ENCODE measurements at regions not wholly inside any gene's neighbourhood (a gene's known extent, or its start where the extent isn't known, plus 50 kb on each side); places are given as distances from the start of the nearest gene placed in this dataset.

GRCh38 chr6:92380803-92381601 is 1038.4 kb downstream of the EPHA7 start:
- Histone ChIP-seq H3K9ac (ENCODE audit: insufficient read depth, low read length) (no peak overlapping the region), H3K4me3 (replicated peaks in 1 of 4; ENCODE audit: control extremely low read depth in 1 of 4, insufficient read depth in 1 of 4, low read depth in 3 of 4, low read length in 4 of 4) (no peak overlapping the region), H3K9me3 (ENCODE audit: control insufficient read depth, insufficient read depth, low read depth, low read length) (no peaks in the 10 kb centered on the region), H3K36me3 (ENCODE audit: control insufficient read depth, insufficient read depth, low read length) (no peaks in the 10 kb centered on the region), H3K27me3 (ENCODE audit: control insufficient read depth, insufficient read depth, low read length) (no peaks in the 10 kb centered on the region), H4K20me1 (ENCODE audit: control insufficient read depth, extremely low read depth, insufficient read depth, low read length) (no peaks in the 10 kb centered on the region), H2AFZ (ENCODE audit: low read length) (no peak overlapping the region), H3K4me1 (ENCODE audit: control insufficient read depth, extremely low read depth, insufficient read depth, low read length) (no peaks in the 10 kb centered on the region), H3K4me2 (ENCODE audit: extremely low read depth, insufficient read depth, low read length) (no peak overlapping the region), H3K79me2 (ENCODE audit: control insufficient read depth, insufficient read depth, low read length) (no peaks in the 10 kb centered on the region), H3K27ac (ENCODE audit: insufficient read depth, low read length) (no peak overlapping the region)
- TF ChIP-seq, protein P1, sequence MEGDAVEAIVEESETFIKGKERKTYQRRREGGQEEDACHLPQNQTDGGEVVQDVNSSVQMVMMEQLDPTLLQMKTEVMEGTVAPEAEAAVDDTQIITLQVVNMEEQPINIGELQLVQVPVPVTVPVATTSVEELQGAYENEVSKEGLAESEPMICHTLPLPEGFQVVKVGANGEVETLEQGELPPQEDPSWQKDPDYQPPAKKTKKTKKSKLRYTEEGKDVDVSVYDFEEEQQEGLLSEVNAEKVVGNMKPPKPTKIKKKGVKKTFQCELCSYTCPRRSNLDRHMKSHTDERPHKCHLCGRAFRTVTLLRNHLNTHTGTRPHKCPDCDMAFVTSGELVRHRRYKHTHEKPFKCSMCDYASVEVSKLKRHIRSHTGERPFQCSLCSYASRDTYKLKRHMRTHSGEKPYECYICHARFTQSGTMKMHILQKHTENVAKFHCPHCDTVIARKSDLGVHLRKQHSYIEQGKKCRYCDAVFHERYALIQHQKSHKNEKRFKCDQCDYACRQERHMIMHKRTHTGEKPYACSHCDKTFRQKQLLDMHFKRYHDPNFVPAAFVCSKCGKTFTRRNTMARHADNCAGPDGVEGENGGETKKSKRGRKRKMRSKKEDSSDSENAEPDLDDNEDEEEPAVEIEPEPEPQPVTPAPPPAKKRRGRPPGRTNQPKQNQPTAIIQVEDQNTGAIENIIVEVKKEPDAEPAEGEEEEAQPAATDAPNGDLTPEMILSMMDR (conservative IDR thresholded peaks at IDR 0.05 in 1 of 2, IDR thresholded peaks at IDR 0.05 in 1 of 2; ENCODE audit: low read depth in 1 of 2, low read length in 2 of 2): no peak
- no peak for TF ChIP-seq EZH2 (IDR thresholded peaks at IDR 0.05; ENCODE audit: low read length, missing control alignments)
- DNase-seq (ENCODE audit: low read depth in 2 of 2): no peak

- Histone ChIP-seq H3K4me1 (ENCODE audit: control insufficient read depth, extremely low read depth, insufficient read depth, low read length) (no peaks in the 10 kb centered on the region), H3K36me3 (ENCODE audit: control insufficient read depth, insufficient read depth, low read length) (no peaks in the 10 kb centered on the region), H4K20me1 (ENCODE audit: control insufficient read depth, extremely low read depth, insufficient read depth, low read length) (no peaks in the 10 kb centered on the region), H3K27ac (ENCODE audit: insufficient read depth, low read length) (no peak overlapping the region), H3K9ac (ENCODE audit: insufficient read depth, low read length) (no peak overlapping the region), H3K4me3 (replicated peaks in 1 of 4; ENCODE audit: control extremely low read depth in 1 of 4, insufficient read depth in 1 of 4, low read depth in 3 of 4, low read length in 4 of 4) (no peak overlapping the region), H3K79me2 (ENCODE audit: control insufficient read depth, insufficient read depth, low read length) (no peaks in the 10 kb centered on the region), H3K27me3 (ENCODE audit: control insufficient read depth, insufficient read depth, low read length) (no peaks in the 10 kb centered on the region), H2AFZ (ENCODE audit: low read length) (no peak overlapping the region), H3K9me3 (ENCODE audit: control insufficient read depth, insufficient read depth, low read depth, low read length) (no peaks in the 10 kb centered on the region), H3K4me2 (ENCODE audit: extremely low read depth, insufficient read depth, low read length) (no peak overlapping the region)
- peak in 1 of 2 donors; percentile 44 for DNase-seq (ENCODE audit: low read depth in 2 of 2)
- no peak for TF ChIP-seq EZH2 (IDR thresholded peaks at IDR 0.05; ENCODE audit: low read length, missing control alignments)
- TF ChIP-seq, protein P1 (conservative IDR thresholded peaks at IDR 0.05 in 1 of 2, IDR thresholded peaks at IDR 0.05 in 1 of 2; ENCODE audit: low read depth in 1 of 2, low read length in 2 of 2): no peak
These were observed 1042.2 kb downstream of the EPHA7 start for GRCh38 chr6:92377137-92377536.

- no peaks in the 10 kb centered on the region for H3K4me1 ChIP-seq (ENCODE audit: control insufficient read depth, extremely low read depth, insufficient read depth, low read length)
- H3K4me3 ChIP-seq (replicated peaks in 1 of 4; ENCODE audit: control extremely low read depth in 1 of 4, insufficient read depth in 1 of 4, low read depth in 3 of 4, low read length in 4 of 4): no peak overlapping the region
- TF ChIP-seq, protein P1 (conservative IDR thresholded peaks at IDR 0.05 in 1 of 2, IDR thresholded peaks at IDR 0.05 in 1 of 2; ENCODE audit: low read depth in 1 of 2, low read length in 2 of 2): no peak
- no peak for TF ChIP-seq EZH2 (IDR thresholded peaks at IDR 0.05; ENCODE audit: low read length, missing control alignments)
- no peaks in the 10 kb centered on the region for H4K20me1 ChIP-seq (ENCODE audit: control insufficient read depth, extremely low read depth, insufficient read depth, low read length)
- no peak overlapping the region for H2AFZ ChIP-seq (ENCODE audit: low read length)
- no peaks in the 10 kb centered on the region for H3K36me3 ChIP-seq (ENCODE audit: control insufficient read depth, insufficient read depth, low read length)
- H3K4me2 ChIP-seq (ENCODE audit: extremely low read depth, insufficient read depth, low read length): no peak overlapping the region
- DNase-seq (ENCODE audit: low read depth in 2 of 2): peak; percentile 26 to 49
- H3K79me2 ChIP-seq (ENCODE audit: control insufficient read depth, insufficient read depth, low read length): no peaks in the 10 kb centered on the region
- no peak overlapping the region for H3K9ac ChIP-seq (ENCODE audit: insufficient read depth, low read length)
- H3K27ac ChIP-seq (ENCODE audit: insufficient read depth, low read length): no peak overlapping the region
- H3K9me3 ChIP-seq (ENCODE audit: control insufficient read depth, insufficient read depth, low read depth, low read length): no peaks in the 10 kb centered on the region
- H3K27me3 ChIP-seq (ENCODE audit: control insufficient read depth, insufficient read depth, low read length): no peaks in the 10 kb centered on the region
These were observed 1042.7 kb downstream of the EPHA7 start for GRCh38 chr6:92376691-92377090.

Data from fibroblast of lung (primary cell).